Psoas muscle (tissue), 7 donors: ENCODE measurements at regions not wholly inside any gene's neighbourhood (a gene's known extent, or its start where the extent isn't known, plus 50 kb on each side); places are given as distances from the start of the nearest gene placed in this dataset.
"Not testable (repeated sequence)": the region's sequence is repeated elsewhere in the genome, so short reads cannot be mapped to it uniquely, and the experiment has no call there.

Source experiments
- ATAC-seq, 4 donors: fragments of 200-7000 bp; cut with Tn5 transposase; one replicate each; pipeline ENCODE4 v1.9.1; 2020; ENCODE audit warnings: moderate library complexity in 3 of 4, mild to moderate bottlenecking in 2 of 4
- DNase-seq, 2 donors: peaks; one replicate each; pipeline ENCODE4 v3.0.0-alpha.2; 2020
- H3K27ac ChIP-seq: fragments of 200-600 bp; one replicate; pipeline ENCODE4 v1.8.0; 2022
- H3K27me3 ChIP-seq, 3 donors: fragments of 200-600 bp in 1 of 3; one replicate each; pipeline versions ENCODE4 v1.6.1 to v1.8.0; 2013 to 2022; ENCODE audit warnings: low read length in 2 of 3, mild to moderate bottlenecking in 2 of 3, moderate library complexity in 1 of 3; ENCODE audit not compliant: insufficient read depth in 3 of 3
- H3K36me3 ChIP-seq, 2 donors: fragments of 200-600 bp in 1 of 2; one replicate each; pipeline versions ENCODE4 v1.6.1 to v1.8.0; 2013 to 2022; ENCODE audit warnings: low read depth in 1 of 2, mild to moderate bottlenecking in 1 of 2, moderate library complexity in 1 of 2; ENCODE audit not compliant: insufficient read depth in 1 of 2
- H3K4me1 ChIP-seq: fragments of 200-600 bp; one replicate; pipeline ENCODE4 v1.8.0; 2022
- H3K4me3 ChIP-seq: fragments of 200-600 bp; one replicate; pipeline ENCODE4 v1.8.0; 2022; ENCODE audit warnings: mild to moderate bottlenecking
- H3K9me3 ChIP-seq: fragments of 200-600 bp; one replicate; pipeline ENCODE4 v1.8.0; 2022
- WGBS, 3 donors: extraction: QIAGEN DNeasy Blood & Tissue Kit; methylation state at CpG; one replicate each; pipeline versions ENCODE4 v1.1.6 to v1.1.7; 2013; 5-methylcytosine and 5-hydroxymethylcytosine counted together
- intact Hi-C, 2 donors: fragments of 100-400 bp; cut with DNase I; formaldehyde crosslinking; loops; one replicate each; pipeline versions ENCODE4 v1.11.0 to v1.14.2; 2022
- TF ChIP-seq, protein P1 (sequence below): fragments of 200-600 bp; IDR thresholded peaks from one replicate; pipeline ENCODE4 v1.8.0; 2022; ENCODE audit warnings: antibody characterized with exemption
- donor health status: healthy with polysubstance abuse.
- donor health status: DM: no; HTN: no; CAD: no; lungs with moderate emphysema.
- donor health status: Bipolar disorder and iron deficiency.
- donor health status: healthy.
- donor health status: DM: yes; HTN: yes; CAD: no.
- donor health status: DM: no; HTN: no; CAD: no.
- donor health status: DM: yes; HTN: yes; CAD: no.

DNA sequence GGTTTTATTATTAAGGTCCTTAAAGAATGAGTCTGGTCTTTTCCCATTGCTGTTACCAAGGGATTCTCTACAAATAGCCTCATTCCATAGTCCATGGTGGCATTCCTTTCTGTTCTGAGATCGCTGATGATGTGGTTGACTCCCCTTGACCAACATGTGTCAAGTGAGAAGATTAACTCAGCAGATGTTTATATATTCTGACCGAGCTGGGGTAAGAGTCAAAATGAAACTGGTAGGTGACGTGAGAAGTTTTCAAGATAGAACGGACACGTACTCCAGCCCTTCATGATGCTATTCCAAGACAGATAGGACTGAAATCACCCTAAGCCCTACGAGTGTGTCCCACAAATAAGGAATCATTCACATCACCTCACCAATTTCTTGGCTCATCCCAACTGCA is 155.5 kb upstream of the WWC1 start:
- Histone ChIP-seq H3K4me3 (no peak overlapping the region), H3K27ac (no peak overlapping the region), H3K36me3 (no peaks in the 10 kb centered on the region), H3K4me1 (no peaks in the 10 kb centered on the region), H3K9me3 (no peaks in the 10 kb centered on the region), H3K27me3 (no peaks in the 10 kb centered on the region)
- WGBS, 3 donors = 68 to 82% (median 74%) methylated on average over 6 of the region's 6 CpGs
- TF ChIP-seq, protein P1, sequence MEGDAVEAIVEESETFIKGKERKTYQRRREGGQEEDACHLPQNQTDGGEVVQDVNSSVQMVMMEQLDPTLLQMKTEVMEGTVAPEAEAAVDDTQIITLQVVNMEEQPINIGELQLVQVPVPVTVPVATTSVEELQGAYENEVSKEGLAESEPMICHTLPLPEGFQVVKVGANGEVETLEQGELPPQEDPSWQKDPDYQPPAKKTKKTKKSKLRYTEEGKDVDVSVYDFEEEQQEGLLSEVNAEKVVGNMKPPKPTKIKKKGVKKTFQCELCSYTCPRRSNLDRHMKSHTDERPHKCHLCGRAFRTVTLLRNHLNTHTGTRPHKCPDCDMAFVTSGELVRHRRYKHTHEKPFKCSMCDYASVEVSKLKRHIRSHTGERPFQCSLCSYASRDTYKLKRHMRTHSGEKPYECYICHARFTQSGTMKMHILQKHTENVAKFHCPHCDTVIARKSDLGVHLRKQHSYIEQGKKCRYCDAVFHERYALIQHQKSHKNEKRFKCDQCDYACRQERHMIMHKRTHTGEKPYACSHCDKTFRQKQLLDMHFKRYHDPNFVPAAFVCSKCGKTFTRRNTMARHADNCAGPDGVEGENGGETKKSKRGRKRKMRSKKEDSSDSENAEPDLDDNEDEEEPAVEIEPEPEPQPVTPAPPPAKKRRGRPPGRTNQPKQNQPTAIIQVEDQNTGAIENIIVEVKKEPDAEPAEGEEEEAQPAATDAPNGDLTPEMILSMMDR = no peak
- intact Hi-C loops = no loop called here
- DNase-seq (no peak), ATAC-seq (no peak)

DNA sequence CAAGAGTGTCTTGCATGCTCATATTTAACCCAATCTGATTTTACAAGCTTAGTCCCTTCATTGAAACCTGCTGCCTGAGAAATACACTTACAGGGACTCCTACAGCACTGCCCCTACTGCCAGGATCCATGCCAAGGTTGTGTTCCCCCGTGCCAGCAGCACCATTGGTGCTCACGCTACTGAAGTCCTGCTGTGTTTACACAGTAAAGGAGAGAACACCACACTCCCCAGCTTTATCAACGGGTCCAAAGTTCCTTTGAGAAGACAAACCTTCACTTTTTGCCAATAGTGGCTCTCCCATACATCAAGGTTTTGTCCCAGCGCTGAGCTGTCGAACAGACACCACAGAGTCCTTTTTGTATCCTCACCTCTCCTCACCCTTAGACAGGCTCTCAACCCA is 155.1 kb upstream of the WWC1 start:
- intact Hi-C loops = no loop called here
- Histone ChIP-seq H3K9me3 (no peaks in the 10 kb centered on the region), H3K4me3 (no peak overlapping the region), H3K4me1 (no peaks in the 10 kb centered on the region), H3K36me3 (no peaks in the 10 kb centered on the region), H3K27me3 (no peaks in the 10 kb centered on the region), H3K27ac (no peak overlapping the region)
- TF ChIP-seq, protein P1 = no peak
- WGBS, 3 donors = 62 to 68% (median 65%) methylated on average over 5 of the region's 5 CpGs
- ATAC-seq (no peak), DNase-seq (no peak)

DNA sequence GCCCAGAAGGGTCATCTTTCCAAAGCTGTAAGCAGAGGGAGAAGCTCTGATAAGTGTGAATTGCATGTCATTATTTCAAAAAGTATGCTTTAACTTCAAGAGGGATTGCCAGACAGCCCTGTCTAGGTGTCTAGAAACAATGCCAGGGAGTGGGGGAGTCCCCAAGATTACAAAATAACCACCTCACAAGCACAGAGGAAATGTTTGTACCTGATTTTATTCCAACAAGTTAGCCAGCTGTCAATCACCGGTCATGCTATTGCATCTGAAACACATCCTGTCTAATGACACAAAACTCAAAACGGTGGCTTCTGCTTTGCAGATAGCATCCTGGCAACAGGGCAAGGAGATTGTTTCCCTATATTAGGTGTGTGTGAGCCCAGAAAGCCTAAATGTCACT is 154.2 kb upstream of the WWC1 start:
- no peaks in the 10 kb centered on the region for H3K4me1 ChIP-seq
- no peak overlapping the region for H3K4me3 ChIP-seq
- intact Hi-C loops = no loop called here
- 56 to 58% (median 56%) methylated on average over 2 of the region's 2 CpGs for WGBS, 3 donors
- DNase-seq (no peak), ATAC-seq (no peak)
- H3K36me3 ChIP-seq = no peaks in the 10 kb centered on the region
- TF ChIP-seq, protein P1 = no peak
- H3K27me3 ChIP-seq = no peaks in the 10 kb centered on the region
- H3K27ac ChIP-seq = no peak overlapping the region
- H3K9me3 ChIP-seq = no peaks in the 10 kb centered on the region

DNA sequence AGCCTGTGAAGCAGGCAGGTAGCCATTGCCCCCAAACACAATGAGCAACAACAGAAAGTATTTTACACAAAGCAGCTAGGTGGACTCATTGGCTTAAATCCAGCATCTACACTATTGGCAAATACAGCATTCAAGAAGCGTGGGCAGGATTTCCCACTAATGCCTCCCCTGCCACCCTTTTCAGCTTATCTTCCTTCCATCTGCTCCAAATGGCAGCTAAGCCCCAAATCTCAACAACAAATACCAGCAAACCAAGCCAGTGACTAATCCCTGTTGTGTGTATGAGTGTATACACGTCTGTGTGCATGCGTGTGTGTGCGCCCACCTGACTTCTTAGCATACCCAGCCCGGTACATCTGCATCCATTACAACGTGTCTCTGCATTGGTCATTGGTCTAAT is 151.2 kb upstream of the WWC1 start:
- H3K27ac ChIP-seq = no peak overlapping the region
- no peaks in the 10 kb centered on the region for H3K27me3 ChIP-seq
- intact Hi-C loops = no loop called here
- TF ChIP-seq, protein P1 = no peak
- WGBS, 3 donors = 84% methylated on average over 6 of the region's 6 CpGs
- DNase-seq (no peak), ATAC-seq (no peak)
- H3K4me3 ChIP-seq = no peak overlapping the region
- no peaks in the 10 kb centered on the region for H3K9me3 ChIP-seq
- H3K4me1 ChIP-seq = no peaks in the 10 kb centered on the region
- no peaks in the 10 kb centered on the region for H3K36me3 ChIP-seq

DNA sequence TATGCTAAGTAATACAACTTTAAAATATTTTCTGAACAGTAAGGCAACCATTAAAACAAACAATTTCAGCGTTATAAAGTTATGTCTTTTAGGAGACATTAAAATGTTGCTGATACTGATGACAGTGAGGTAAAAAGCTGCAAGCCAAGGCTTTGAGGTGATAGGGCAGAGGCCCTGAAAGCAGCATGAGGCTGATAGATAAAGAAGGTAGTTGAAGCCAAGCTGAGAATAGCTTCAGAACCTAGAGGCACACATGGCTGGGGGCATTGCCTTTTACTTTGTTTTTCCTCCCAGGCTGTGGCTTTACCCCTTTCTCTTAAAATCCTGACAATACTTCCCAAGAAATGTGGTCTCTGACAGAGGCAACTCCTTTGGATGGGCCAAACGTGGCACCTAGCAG is 149.0 kb upstream of the WWC1 start:
- TF ChIP-seq, protein P1 = no peak
- WGBS, 3 donors = 64 to 76% (median 66%) methylated on average over 2 of the region's 2 CpGs
- ATAC-seq = no peak
- Histone ChIP-seq H3K27me3 (no peaks in the 10 kb centered on the region), H3K4me1 (no peaks in the 10 kb centered on the region), H3K36me3 (no peaks in the 10 kb centered on the region), H3K9me3 (no peaks in the 10 kb centered on the region), H3K27ac (no peak overlapping the region), H3K4me3 (no peak overlapping the region)
- intact Hi-C loops = no loop called here
- DNase-seq = no peak

DNA sequence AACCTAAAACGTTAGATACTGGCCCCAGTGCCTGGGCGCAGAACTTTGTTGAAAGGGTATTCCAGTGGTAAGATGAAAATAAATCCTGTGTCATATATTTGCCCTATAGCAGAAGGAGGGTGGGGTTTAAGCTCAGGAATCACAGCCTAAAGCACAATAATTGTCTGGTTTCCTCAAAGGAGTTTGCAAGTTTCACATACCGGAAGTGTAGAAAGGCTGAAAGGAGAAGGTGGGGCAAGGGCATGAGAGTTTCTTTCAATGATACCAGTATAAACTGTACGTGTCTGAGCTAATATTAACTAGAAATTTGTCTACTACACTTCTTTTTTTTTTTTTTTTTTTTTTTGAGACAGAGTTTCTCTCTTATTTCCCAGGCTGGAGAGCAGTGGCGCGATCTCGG is 147.9 kb upstream of the WWC1 start:
- H3K36me3 ChIP-seq, intact Hi-C loops, DNase-seq, H3K4me1 ChIP-seq, H3K4me3 ChIP-seq, ATAC-seq, H3K9me3 ChIP-seq, H3K27me3 ChIP-seq, H3K27ac ChIP-seq: not testable (repeated sequence)
- WGBS, 3 donors = 63 to 70% (median 70%) methylated on average over 4 to 7 of the region's 7 CpGs
